Smooth muscle cell (in vitro differentiated cells): ENCODE measurements at regions not wholly inside any gene's neighbourhood (a gene's known extent, or its start where the extent isn't known, plus 50 kb on each side); places are given as distances from the start of the nearest gene placed in this dataset.

Experiments
- DNase-seq: peaks from one replicate; lab custom pipeline; 2025; ENCODE audit not compliant: unreplicated experiment; lab: John Stamatoyannopoulos, UW
- H2AFZ ChIP-seq: fragments of 200-600 bp; sonication (generic); 2 replicates; pipeline ENCODE4 v1.6.0; 2016; ENCODE audit warnings: antibody characterized with exemption, low read depth, mild to moderate bottlenecking
- H3F3A ChIP-seq: fragments of 200-600 bp; sonication (generic); 2 replicates; pipeline ENCODE4 v1.6.0; 2017; ENCODE audit warnings: antibody characterized with exemption, low read depth
- H3K27ac ChIP-seq: fragments of 200-600 bp; sonication (generic); 2 replicates; pipeline ENCODE4 v1.5.1; 2016; ENCODE audit warnings: low read depth, mild to moderate bottlenecking
- H3K27me3 ChIP-seq: fragments of 200-600 bp; sonication (generic); 2 replicates; pipeline ENCODE4 v1.6.1; 2016; ENCODE audit warnings: low read depth, mild to moderate bottlenecking
- H3K36me3 ChIP-seq: fragments of 200-600 bp; sonication (generic); 2 replicates; pipeline ENCODE4 v1.5.1; 2016; ENCODE audit warnings: low read depth
- H3K4me1 ChIP-seq: fragments of 200-600 bp; sonication (generic); 2 replicates; pipeline ENCODE4 v1.5.1; 2016; ENCODE audit warnings: low read depth
- H3K4me2 ChIP-seq: fragments of 200-600 bp; sonication (generic); 2 replicates; pipeline ENCODE4 v1.6.0; 2016; ENCODE audit warnings: mild to moderate bottlenecking
- H3K4me3 ChIP-seq: fragments of 200-600 bp; sonication (generic); 2 replicates; pipeline ENCODE4 v1.5.1; 2016; ENCODE audit warnings: mild to moderate bottlenecking
- H3K79me2 ChIP-seq: fragments of 200-600 bp; sonication (generic); 2 replicates; pipeline ENCODE4 v1.6.0; 2016; ENCODE audit warnings: low read depth, mild to moderate bottlenecking
- H3K9ac ChIP-seq: fragments of 200-600 bp; sonication (generic); 2 replicates; pipeline ENCODE4 v1.6.0; 2016; ENCODE audit warnings: low read depth
- H3K9me3 ChIP-seq: fragments of 200-600 bp; sonication (generic); replicated peaks from 2 replicates; pipeline ENCODE4 v1.5.1; 2016; ENCODE audit warnings: low read depth
- H4K20me1 ChIP-seq: fragments of 200-600 bp; sonication (generic); 2 replicates; pipeline ENCODE4 v1.6.0; 2016; ENCODE audit warnings: low read depth
- CTCF ChIP-seq: fragments of 200-600 bp; sonication (generic); IDR thresholded peaks from 2 replicates; pipeline ENCODE4 v1.5.1; 2017; ENCODE audit warnings: borderline replicate concordance, mild to moderate bottlenecking, antibody characterized with exemption; ENCODE audit not compliant: insufficient read depth, poor library complexity, severe bottlenecking
- WGBS: methylation state at CpG from one replicate; pipeline ENCODE4 v1.1.7; 2016; ENCODE audit warnings: low lambda C conversion rate; 5-methylcytosine and 5-hydroxymethylcytosine counted together

GRCh38 chr5:130580264-130580663 is 584.8 kb downstream of the HINT1 start:
- Histone ChIP-seq H3K4me1 (no peaks in the 10 kb centered on the region), H3K4me3 (no peak overlapping the region), H4K20me1 (no peaks in the 10 kb centered on the region), H3K27me3 (no peaks in the 10 kb centered on the region), H2AFZ (no peak overlapping the region), H3K79me2 (no peaks in the 10 kb centered on the region), H3K36me3 (no peaks in the 10 kb centered on the region), H3K4me2 (no peak overlapping the region), H3K9me3 (no peaks in the 10 kb centered on the region), H3K9ac (no peak overlapping the region), H3F3A (no peaks in the 10 kb centered on the region), H3K27ac (no peak overlapping the region)
- no peak for TF ChIP-seq CTCF
- 83% methylated on average over 2 of the region's 2 CpGs for WGBS
- no peak for DNase-seq

GRCh38 chr5:130578354-130578753 is 586.7 kb downstream of the HINT1 start:
- H3K36me3 ChIP-seq: no peaks in the 10 kb centered on the region
- H3K9ac ChIP-seq: no peak overlapping the region
- DNase-seq: no peak
- no peak overlapping the region for H3K27ac ChIP-seq
- H3K79me2 ChIP-seq: no peaks in the 10 kb centered on the region
- H3K4me3 ChIP-seq: no peak overlapping the region
- H3K27me3 ChIP-seq: no peaks in the 10 kb centered on the region
- no peak for TF ChIP-seq CTCF
- H3F3A ChIP-seq: no peaks in the 10 kb centered on the region
- no peak overlapping the region for H2AFZ ChIP-seq
- no peak overlapping the region for H3K4me2 ChIP-seq
- no peaks in the 10 kb centered on the region for H3K9me3 ChIP-seq
- no peaks in the 10 kb centered on the region for H3K4me1 ChIP-seq
- H4K20me1 ChIP-seq: no peaks in the 10 kb centered on the region

- no peaks in the 10 kb centered on the region for H3K9me3 ChIP-seq
- no peak overlapping the region for H3K4me2 ChIP-seq
- H2AFZ ChIP-seq: no peak overlapping the region
- H3K27ac ChIP-seq: no peak overlapping the region
- H3K4me1 ChIP-seq: no peaks in the 10 kb centered on the region
- no peaks in the 10 kb centered on the region for H3K27me3 ChIP-seq
- H3K36me3 ChIP-seq: no peaks in the 10 kb centered on the region
- no peaks in the 10 kb centered on the region for H3F3A ChIP-seq
- no peak for DNase-seq
- no peak for TF ChIP-seq CTCF
- no peak overlapping the region for H3K4me3 ChIP-seq
- H3K9ac ChIP-seq: no peak overlapping the region
- H3K79me2 ChIP-seq: no peaks in the 10 kb centered on the region
- no peaks in the 10 kb centered on the region for H4K20me1 ChIP-seq
These were observed 594.0 kb downstream of the HINT1 start for GRCh38 chr5:130571076-130571475.

- Histone ChIP-seq H3K79me2 (no peaks in the 10 kb centered on the region), H3K27me3 (no peaks in the 10 kb centered on the region), H3K9ac (no peak overlapping the region), H3K4me2 (no peak overlapping the region), H2AFZ (no peak overlapping the region), H3K36me3 (no peaks in the 10 kb centered on the region), H3K4me1 (no peaks in the 10 kb centered on the region), H4K20me1 (no peaks in the 10 kb centered on the region), H3K9me3 (no peaks in the 10 kb centered on the region), H3K27ac (no peak overlapping the region), H3F3A (no peaks in the 10 kb centered on the region), H3K4me3 (no peak overlapping the region)
- 85% methylated on average over 1 of the region's 1 CpG for WGBS
- no peak for DNase-seq
- no peak for TF ChIP-seq CTCF
These were observed 596.3 kb downstream of the HINT1 start for GRCh38 chr5:130568791-130569190.
